SK-N-SH (cell line): ENCODE measurements at regions not wholly inside any gene's neighbourhood (a gene's known extent, or its start where the extent isn't known, plus 50 kb on each side); places are given as distances from the start of the nearest gene placed in this dataset.

ENCODE experiments used
- CTCF ChIA-PET: fragments of 300-600, 350-600 bp; formaldehyde crosslinking; extraction: SDS; loops from one replicate; lab custom pipeline; 2021; lab: Yijun Ruan, JAX
- POLR2A ChIA-PET: fragments of 350-600 bp; sonication (Branson Sonifier 250); formaldehyde crosslinking; extraction: SDS; loops from one replicate; lab custom pipeline; 2020; ENCODE audit warnings: antibody characterized with exemption, inconsistent platforms; lab: Yijun Ruan, JAX
- DNase-seq: peaks from one replicate; pipeline ENCODE4 v3.0.0; 2012
- H2AFZ ChIP-seq: fragments of 200-600 bp; sonication (generic); 2 replicates; pipeline ENCODE4 v1.8.1; 2016; ENCODE audit warnings: antibody characterized with exemption, mild to moderate bottlenecking, low read depth
- H3F3A ChIP-seq: fragments of 200-600 bp; sonication (generic); replicated peaks from 2 replicates; pipeline ENCODE3; 2016; ENCODE audit warnings: antibody characterized with exemption, mild to moderate bottlenecking; ENCODE audit not compliant: insufficient read depth
- H3K27ac ChIP-seq, 2 experiments: fragments of 200-500 bp in 1 of 2; fragments of 200-600 bp in 1 of 2; sonication (Bioruptor generic) in 1 of 2; sonication (generic), shearing (Covaris generic) in 1 of 2; 2 replicates each; pipeline versions ENCODE4 v1.5.1 to v1.6.1; 2014 to 2016; ENCODE audit warnings: low read depth in 2 of 2, inconsistent platforms in 1 of 2, low read length in 1 of 2, mild to moderate bottlenecking in 1 of 2, mixed read lengths in 1 of 2
- H3K27me3 ChIP-seq: fragments of 200-600 bp; sonication (generic), shearing (Covaris generic); 2 replicates; pipeline ENCODE4 v1.6.1; 2016; ENCODE audit warnings: mixed run types; ENCODE audit not compliant: insufficient read depth
- H3K36me3 ChIP-seq, 2 experiments: fragments of 200-500 bp in 1 of 2; fragments of 200-600 bp in 1 of 2; sonication (Bioruptor generic) in 1 of 2; sonication (generic) in 1 of 2; replicated peaks in 1 of 2; 2 replicates each; pipeline versions ENCODE3 to v1.5.1; 2014 to 2016; ENCODE audit warnings: low read length in 1 of 2, mild to moderate bottlenecking in 1 of 2; ENCODE audit not compliant: insufficient read depth in 2 of 2, control insufficient read depth in 1 of 2
- H3K4me1 ChIP-seq, 2 experiments: fragments of 200-500 bp in 1 of 2; fragments of 200-600 bp in 1 of 2; sonication (Bioruptor generic) in 1 of 2; sonication (generic), shearing (Covaris generic) in 1 of 2; 2 replicates each; pipeline versions ENCODE4 v1.5.1 to v1.6.1; 2014 to 2016; ENCODE audit warnings: low read depth in 1 of 2, low read length in 1 of 2, mixed run types in 1 of 2; ENCODE audit not compliant: insufficient read depth in 2 of 2, control insufficient read depth in 1 of 2
- H3K4me2 ChIP-seq: fragments of 200-600 bp; sonication (generic), shearing (Covaris generic); 2 replicates; pipeline ENCODE4 v1.6.1; 2017; ENCODE audit warnings: mixed run types
- H3K4me3 ChIP-seq, 2 experiments: fragments of 200-500 bp in 1 of 2; fragments of 200-600 bp in 1 of 2; sonication (Bioruptor generic) in 1 of 2; sonication (generic), shearing (Covaris generic) in 1 of 2; 2 replicates each; pipeline versions ENCODE4 v1.5.1 to v1.8.1; 2014 to 2016; ENCODE audit warnings: low read depth in 2 of 2, inconsistent platforms in 1 of 2, low read length in 1 of 2, mild to moderate bottlenecking in 1 of 2, mixed read lengths in 1 of 2, moderate library complexity in 1 of 2
- H3K79me2 ChIP-seq: fragments of 200-600 bp; sonication (generic); 2 replicates; pipeline ENCODE4 v1.8.1; 2017; ENCODE audit warnings: mild to moderate bottlenecking; ENCODE audit not compliant: insufficient read depth
- H3K9ac ChIP-seq: fragments of 200-600 bp; sonication (generic); 2 replicates; pipeline ENCODE4 v1.6.1; 2017; ENCODE audit warnings: mixed run types
- H3K9me2 ChIP-seq: fragments of 200-600 bp; sonication (generic); 2 replicates; pipeline ENCODE4 v1.6.1; 2017; ENCODE audit warnings: mixed run types
- H3K9me3 ChIP-seq: fragments of 200-600 bp; sonication (generic); 2 replicates; pipeline ENCODE4 v1.6.1; 2017; ENCODE audit warnings: mixed run types, mild to moderate bottlenecking, moderate library complexity
- H4K20me1 ChIP-seq: fragments of 200-600 bp; sonication (generic); 2 replicates; pipeline ENCODE4 v1.6.1; 2017; ENCODE audit warnings: mild to moderate bottlenecking, mixed run types; ENCODE audit not compliant: insufficient read depth
- FOXJ3 ChIP-seq: sonication (generic); formaldehyde crosslinking; IDR thresholded peaks from 2 replicates; pipeline ENCODE4 v1.5.1; 2020; ENCODE audit warnings: mild to moderate bottlenecking, missing genetic modification reagents
- FOXM1 ChIP-seq: IDR thresholded peaks from 2 replicates; pipeline ENCODE4 v1.4.0; 2012; ENCODE audit warnings: low read depth, mild to moderate bottlenecking
- GATA2 ChIP-seq: sonication (generic); formaldehyde crosslinking; IDR thresholded peaks from 2 replicates; pipeline ENCODE4 v1.5.0; 2020; ENCODE audit warnings: mild to moderate bottlenecking, missing genetic modification reagents
- MEF2A ChIP-seq: IDR thresholded peaks from 2 replicates; pipeline ENCODE4 v1.4.0; 2012; ENCODE audit warnings: low read depth, borderline replicate concordance
- NRF1 ChIP-seq: IDR thresholded peaks from 2 replicates; pipeline ENCODE4 v1.6.1; 2012; ENCODE audit warnings: low read depth, mild to moderate bottlenecking, low read length
- POLR2AphosphoS5 ChIP-seq: IDR thresholded peaks from 2 replicates; pipeline ENCODE4 v1.6.1; 2012; ENCODE audit warnings: low read depth, low read length
- RCOR1 ChIP-seq: fragments of 150-350 bp; IDR thresholded peaks from 2 replicates; pipeline ENCODE4 v1.6.1; 2017; ENCODE audit warnings: antibody characterized with exemption, low read length
- RXRA ChIP-seq: IDR thresholded peaks from 2 replicates; pipeline ENCODE4 v1.4.0; 2012; ENCODE audit warnings: low read depth, mild to moderate bottlenecking, borderline replicate concordance
- TCF12 ChIP-seq: IDR thresholded peaks from 2 replicates; pipeline ENCODE4 v1.4.0; 2012
- WGBS: methylation state at CpG from one replicate; pipeline ENCODE4 v1.1.6; 2017; ENCODE audit warnings: low lambda C conversion rate; 5-methylcytosine and 5-hydroxymethylcytosine counted together
- TF ChIP-seq, protein P1 (sequence below): IDR thresholded peaks from 2 replicates; pipeline ENCODE4 v1.6.1; 2012; ENCODE audit warnings: mild to moderate bottlenecking, low read depth, low read length, moderate library complexity
- TF ChIP-seq, protein P2 (sequence below): fragments of 200-600 bp; sonication (generic); IDR thresholded peaks from 2 replicates; pipeline ENCODE4 v1.6.1; 2017; ENCODE audit warnings: antibody characterized with exemption, mild to moderate bottlenecking, moderate library complexity
- TF ChIP-seq, protein P3 (sequence below): IDR thresholded peaks from 2 replicates; pipeline ENCODE4; 2012

DNA sequence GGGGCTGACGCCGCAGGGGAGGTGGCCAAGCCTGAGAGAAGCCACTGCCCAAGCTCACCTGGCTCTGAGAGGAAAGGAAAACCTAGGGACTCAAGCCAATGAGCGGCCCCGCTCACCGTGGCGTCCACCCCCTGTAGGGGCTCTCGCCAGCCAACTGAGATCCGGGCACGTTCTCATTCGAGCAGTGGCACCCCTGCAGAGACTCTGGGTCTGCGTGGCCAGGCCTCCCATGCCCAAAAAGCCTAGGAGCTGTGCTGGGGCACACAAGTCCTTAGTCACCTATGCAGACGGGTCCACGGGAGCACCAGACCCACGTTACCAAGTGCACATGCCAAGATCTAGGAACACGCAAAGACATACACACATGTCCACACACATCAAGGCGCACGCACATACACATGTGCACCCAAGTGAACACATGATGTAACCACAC is 106.2 kb downstream of the NCOR2 start:
- DNase-seq = no peak
- no peaks in the 10 kb centered on the region for H3K27me3 ChIP-seq
- no peak overlapping the region for H3K4me2 ChIP-seq
- no peaks in the 10 kb centered on the region for H3K9me2 ChIP-seq
- TF ChIP-seq RXRA (no peak), NRF1 (no peak), TCF12 (no peak)
- TF ChIP-seq, protein P1, sequence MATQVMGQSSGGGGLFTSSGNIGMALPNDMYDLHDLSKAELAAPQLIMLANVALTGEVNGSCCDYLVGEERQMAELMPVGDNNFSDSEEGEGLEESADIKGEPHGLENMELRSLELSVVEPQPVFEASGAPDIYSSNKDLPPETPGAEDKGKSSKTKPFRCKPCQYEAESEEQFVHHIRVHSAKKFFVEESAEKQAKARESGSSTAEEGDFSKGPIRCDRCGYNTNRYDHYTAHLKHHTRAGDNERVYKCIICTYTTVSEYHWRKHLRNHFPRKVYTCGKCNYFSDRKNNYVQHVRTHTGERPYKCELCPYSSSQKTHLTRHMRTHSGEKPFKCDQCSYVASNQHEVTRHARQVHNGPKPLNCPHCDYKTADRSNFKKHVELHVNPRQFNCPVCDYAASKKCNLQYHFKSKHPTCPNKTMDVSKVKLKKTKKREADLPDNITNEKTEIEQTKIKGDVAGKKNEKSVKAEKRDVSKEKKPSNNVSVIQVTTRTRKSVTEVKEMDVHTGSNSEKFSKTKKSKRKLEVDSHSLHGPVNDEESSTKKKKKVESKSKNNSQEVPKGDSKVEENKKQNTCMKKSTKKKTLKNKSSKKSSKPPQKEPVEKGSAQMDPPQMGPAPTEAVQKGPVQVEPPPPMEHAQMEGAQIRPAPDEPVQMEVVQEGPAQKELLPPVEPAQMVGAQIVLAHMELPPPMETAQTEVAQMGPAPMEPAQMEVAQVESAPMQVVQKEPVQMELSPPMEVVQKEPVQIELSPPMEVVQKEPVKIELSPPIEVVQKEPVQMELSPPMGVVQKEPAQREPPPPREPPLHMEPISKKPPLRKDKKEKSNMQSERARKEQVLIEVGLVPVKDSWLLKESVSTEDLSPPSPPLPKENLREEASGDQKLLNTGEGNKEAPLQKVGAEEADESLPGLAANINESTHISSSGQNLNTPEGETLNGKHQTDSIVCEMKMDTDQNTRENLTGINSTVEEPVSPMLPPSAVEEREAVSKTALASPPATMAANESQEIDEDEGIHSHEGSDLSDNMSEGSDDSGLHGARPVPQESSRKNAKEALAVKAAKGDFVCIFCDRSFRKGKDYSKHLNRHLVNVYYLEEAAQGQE = no peak
- H3K36me3 ChIP-seq = peaks cover 15 to 48% of the 10 kb centered on the region in 2 experiments
- WGBS = 98% methylated on average over 15 of the region's 17 CpGs
- H3K4me3 ChIP-seq = no peak overlapping the region
- ChIA-PET CTCF (no interaction called here), POLR2A (no interaction called here)
- no peak overlapping the region for H3K9ac ChIP-seq
- peaks cover 9% of the 10 kb centered on the region for H3F3A ChIP-seq
- no peak overlapping the region for H2AFZ ChIP-seq
- peaks cover 23% of the 10 kb centered on the region; the same call in 1 of the 2 replicates for H3K79me2 ChIP-seq
- H3K4me1 ChIP-seq = peaks cover 0 to 12% of the 10 kb centered on the region in 2 experiments; a peak in 2 of 4 replicates
- no peaks in the 10 kb centered on the region for H3K9me3 ChIP-seq
- H4K20me1 ChIP-seq = peaks cover 53% of the 10 kb centered on the region
- no peak overlapping the region for H3K27ac ChIP-seq

DNA sequence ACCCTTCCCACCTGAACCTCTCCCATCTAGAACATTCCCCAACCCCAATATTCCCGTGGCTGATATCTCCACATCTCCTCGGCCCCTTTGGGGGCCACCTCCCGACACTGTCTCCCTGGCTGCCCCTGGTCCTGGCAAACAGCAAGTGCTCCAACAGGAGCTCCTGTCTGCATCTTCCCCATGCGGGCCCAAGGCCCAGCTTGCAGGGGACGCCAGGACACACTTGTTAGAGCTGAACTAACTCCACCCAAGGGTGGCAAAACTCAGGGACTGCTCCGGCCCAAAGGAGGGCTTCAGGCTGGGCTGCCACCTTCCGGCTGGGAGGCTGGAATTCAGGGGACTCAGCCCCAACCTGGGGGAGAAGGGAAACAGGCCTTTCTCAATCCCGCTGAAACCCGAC is 106.6 kb downstream of the NCOR2 start:
- Histone ChIP-seq H3K36me3 (peaks cover 14 to 43% of the 10 kb centered on the region in 2 experiments), H2AFZ (no peak overlapping the region), H3K4me1 (peaks cover 0 to 10% of the 10 kb centered on the region in 2 experiments; a peak in 2 of 4 replicates), H3K27me3 (no peaks in the 10 kb centered on the region), H3F3A (peaks cover 9% of the 10 kb centered on the region), H3K9ac (no peak overlapping the region), H3K4me2 (no peak overlapping the region), H3K4me3 (no peak overlapping the region), H3K27ac (no peak overlapping the region), H3K9me3 (no peaks in the 10 kb centered on the region), H3K79me2 (peaks cover 22% of the 10 kb centered on the region; the same call in 1 of the 2 replicates), H3K9me2 (no peaks in the 10 kb centered on the region), H4K20me1 (peaks cover 53% of the 10 kb centered on the region)
- DNase-seq = no peak
- ChIA-PET POLR2A (no interaction called here), CTCF (no interaction called here)
- TF ChIP-seq, protein P2, sequence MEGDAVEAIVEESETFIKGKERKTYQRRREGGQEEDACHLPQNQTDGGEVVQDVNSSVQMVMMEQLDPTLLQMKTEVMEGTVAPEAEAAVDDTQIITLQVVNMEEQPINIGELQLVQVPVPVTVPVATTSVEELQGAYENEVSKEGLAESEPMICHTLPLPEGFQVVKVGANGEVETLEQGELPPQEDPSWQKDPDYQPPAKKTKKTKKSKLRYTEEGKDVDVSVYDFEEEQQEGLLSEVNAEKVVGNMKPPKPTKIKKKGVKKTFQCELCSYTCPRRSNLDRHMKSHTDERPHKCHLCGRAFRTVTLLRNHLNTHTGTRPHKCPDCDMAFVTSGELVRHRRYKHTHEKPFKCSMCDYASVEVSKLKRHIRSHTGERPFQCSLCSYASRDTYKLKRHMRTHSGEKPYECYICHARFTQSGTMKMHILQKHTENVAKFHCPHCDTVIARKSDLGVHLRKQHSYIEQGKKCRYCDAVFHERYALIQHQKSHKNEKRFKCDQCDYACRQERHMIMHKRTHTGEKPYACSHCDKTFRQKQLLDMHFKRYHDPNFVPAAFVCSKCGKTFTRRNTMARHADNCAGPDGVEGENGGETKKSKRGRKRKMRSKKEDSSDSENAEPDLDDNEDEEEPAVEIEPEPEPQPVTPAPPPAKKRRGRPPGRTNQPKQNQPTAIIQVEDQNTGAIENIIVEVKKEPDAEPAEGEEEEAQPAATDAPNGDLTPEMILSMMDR = no peak
- no peak for TF ChIP-seq MEF2A
- TF ChIP-seq FOXJ3 = no peak
- TF ChIP-seq, protein P3, sequence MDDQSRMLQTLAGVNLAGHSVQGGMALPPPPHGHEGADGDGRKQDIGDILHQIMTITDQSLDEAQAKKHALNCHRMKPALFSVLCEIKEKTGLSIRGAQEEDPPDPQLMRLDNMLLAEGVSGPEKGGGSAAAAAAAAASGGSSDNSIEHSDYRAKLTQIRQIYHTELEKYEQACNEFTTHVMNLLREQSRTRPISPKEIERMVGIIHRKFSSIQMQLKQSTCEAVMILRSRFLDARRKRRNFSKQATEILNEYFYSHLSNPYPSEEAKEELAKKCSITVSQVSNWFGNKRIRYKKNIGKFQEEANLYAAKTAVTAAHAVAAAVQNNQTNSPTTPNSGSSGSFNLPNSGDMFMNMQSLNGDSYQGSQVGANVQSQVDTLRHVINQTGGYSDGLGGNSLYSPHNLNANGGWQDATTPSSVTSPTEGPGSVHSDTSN = no peak
- no peak for TF ChIP-seq POLR2AphosphoS5
- TF ChIP-seq RCOR1 = no peak
- TF ChIP-seq FOXM1 = no peak
- no peak for TF ChIP-seq GATA2 (CRISPR knock-in tag)
- 98% methylated on average over 9 of the region's 9 CpGs for WGBS
